Retinal pigment epithelial cell (primary cell): ENCODE measurements at regions not wholly inside any gene's neighbourhood (a gene's known extent, or its start where the extent isn't known, plus 50 kb on each side); places are given as distances from the start of the nearest gene placed in this dataset.

Experiments
- DNase-seq: peaks from one replicate; pipeline ENCODE4 v3.0.0-alpha.2; 2010; ENCODE audit warnings: low read depth
- H3K4me3 ChIP-seq: 2 replicates; pipeline ENCODE4 v1.5.1; 2011; ENCODE audit warnings: mild to moderate bottlenecking, low read length, control low read depth, moderate library complexity
- TF ChIP-seq, protein P1 (sequence below): conservative IDR thresholded peaks from 2 replicates; pipeline ENCODE4 v1.5.1; 2011; ENCODE audit warnings: low read depth, low read length, control low read depth, inconsistent platforms

DNA sequence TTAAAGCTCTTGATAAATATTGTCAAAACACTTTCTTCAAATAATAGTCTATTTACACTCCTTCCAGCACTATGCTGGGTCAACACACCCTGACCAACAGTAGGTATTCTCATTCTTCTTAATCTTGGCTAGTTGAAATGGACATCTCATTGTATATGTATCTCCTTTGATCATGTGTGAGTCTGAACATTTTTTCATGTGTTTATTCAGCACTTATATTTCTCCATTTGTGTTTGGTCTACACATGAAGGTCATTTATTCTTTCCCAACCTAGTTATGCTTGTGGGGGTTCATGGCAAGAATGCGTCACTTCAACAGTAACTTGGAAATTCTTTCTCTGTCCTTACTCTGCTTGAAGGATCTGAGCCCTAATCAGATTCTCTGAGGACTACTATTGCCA is 133.1 kb upstream of the ARID2 start:
- H3K4me3 ChIP-seq = no peak overlapping the region
- no peak for DNase-seq
- TF ChIP-seq, protein P1, sequence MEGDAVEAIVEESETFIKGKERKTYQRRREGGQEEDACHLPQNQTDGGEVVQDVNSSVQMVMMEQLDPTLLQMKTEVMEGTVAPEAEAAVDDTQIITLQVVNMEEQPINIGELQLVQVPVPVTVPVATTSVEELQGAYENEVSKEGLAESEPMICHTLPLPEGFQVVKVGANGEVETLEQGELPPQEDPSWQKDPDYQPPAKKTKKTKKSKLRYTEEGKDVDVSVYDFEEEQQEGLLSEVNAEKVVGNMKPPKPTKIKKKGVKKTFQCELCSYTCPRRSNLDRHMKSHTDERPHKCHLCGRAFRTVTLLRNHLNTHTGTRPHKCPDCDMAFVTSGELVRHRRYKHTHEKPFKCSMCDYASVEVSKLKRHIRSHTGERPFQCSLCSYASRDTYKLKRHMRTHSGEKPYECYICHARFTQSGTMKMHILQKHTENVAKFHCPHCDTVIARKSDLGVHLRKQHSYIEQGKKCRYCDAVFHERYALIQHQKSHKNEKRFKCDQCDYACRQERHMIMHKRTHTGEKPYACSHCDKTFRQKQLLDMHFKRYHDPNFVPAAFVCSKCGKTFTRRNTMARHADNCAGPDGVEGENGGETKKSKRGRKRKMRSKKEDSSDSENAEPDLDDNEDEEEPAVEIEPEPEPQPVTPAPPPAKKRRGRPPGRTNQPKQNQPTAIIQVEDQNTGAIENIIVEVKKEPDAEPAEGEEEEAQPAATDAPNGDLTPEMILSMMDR = no peak

DNA sequence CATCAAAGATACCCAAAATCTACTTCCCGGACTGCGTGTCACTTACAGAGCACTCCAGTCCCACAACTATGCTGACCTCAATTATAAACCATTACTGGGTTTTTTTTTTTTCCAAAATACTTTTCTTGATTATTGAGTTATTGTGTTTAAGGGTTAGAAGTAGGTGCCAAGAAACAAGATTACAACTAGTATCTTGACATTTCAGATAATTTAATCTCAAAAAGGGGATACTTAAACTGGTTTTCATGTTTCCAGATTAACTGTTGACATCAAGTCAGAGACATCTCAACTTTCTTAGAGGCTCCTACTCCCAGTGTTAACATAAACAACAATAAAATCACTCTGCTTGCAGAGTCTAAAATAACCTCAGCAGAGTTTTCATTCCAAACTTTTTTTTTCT is 131.2 kb upstream of the ARID2 start:
- TF ChIP-seq, protein P1 = no peak
- no peak for DNase-seq

DNA sequence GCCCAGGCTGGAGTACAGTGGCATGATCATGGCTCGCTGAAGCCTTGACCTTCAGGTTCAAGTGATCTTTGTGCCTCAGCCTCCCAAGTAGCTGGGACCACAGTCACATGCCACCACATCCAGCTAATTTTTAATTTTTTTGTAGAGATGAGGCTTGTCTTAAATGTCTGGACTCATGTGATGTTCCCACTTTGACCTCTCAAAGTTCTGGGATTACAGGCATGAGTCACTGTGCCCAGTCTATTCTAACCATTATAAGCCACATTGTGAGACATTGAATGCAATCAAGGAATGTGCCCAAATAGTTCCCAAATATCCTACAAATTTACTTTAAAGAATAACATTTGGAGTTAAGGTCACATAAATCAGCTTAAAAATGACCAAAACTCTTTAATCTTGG is 130.7 kb upstream of the ARID2 start:
- TF ChIP-seq, protein P1 = no peak
- no peak overlapping the region for H3K4me3 ChIP-seq
- no peak for DNase-seq

More for the DNA sequence above, 131.2 kb upstream of the ARID2 start:
- no peak overlapping the region for H3K4me3 ChIP-seq

DNA sequence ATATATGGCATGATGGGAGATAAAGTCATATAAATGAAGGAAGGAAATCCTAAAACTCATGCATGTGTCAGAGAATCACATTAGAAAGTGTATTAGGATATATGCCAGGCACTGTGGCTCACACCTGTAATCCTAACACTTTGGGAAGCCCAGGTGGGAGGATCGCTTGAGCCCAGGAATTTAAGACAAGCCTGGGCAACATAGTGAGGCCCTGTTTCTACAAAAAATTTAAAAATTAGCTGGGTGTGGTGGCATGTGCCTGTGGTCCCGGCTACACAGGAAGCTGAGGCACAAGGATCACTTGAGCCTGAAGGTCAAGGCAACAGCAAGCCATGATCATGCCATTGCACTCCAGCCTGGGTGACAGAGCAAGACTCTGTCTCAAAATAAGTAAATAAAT is 130.3 kb upstream of the ARID2 start:
- TF ChIP-seq, protein P1 = no peak
- no peak for DNase-seq
- H3K4me3 ChIP-seq = no peak overlapping the region

DNA sequence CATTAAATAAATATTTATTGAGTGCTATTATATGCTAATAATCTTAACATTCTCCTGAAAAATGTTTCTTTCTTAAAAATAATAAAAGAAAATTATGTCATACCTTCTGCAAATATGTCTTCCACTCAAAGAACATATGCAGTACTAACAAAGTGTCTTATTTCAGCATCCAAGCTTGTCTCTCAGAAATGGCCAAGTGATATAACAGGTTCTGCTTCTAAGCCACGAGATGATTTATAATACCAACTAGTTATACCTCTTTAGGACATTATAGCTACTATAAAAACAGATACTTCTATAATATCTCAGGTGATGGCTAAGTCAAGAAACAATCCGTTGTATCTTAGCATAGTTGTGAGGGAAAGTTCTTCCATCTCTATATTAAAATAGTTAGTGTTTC is 128.1 kb upstream of the ARID2 start:
- DNase-seq = no peak
- TF ChIP-seq, protein P1 = no peak
- H3K4me3 ChIP-seq = no peak overlapping the region

DNA sequence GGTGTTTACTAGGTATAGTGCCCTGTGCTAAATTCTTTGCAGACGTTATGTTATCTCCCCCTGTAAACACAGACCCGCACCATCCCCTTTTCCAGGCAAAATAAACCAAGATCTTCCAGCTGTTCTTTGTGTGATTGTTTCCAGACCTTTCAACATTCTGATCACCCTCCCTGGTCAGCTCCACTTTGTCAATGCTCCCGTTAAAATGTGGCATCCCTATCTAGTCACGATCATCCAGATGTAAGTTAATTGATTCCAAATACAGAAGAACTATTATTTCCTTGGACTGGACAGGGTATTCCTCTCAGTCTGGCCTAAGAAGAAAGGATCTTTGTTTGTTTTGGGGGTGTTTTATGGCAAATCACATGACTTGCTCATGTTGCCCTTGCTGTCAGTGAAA is 127.6 kb upstream of the ARID2 start:
- no peak for DNase-seq
- H3K4me3 ChIP-seq = no peak overlapping the region
- TF ChIP-seq, protein P1 = no peak

DNA sequence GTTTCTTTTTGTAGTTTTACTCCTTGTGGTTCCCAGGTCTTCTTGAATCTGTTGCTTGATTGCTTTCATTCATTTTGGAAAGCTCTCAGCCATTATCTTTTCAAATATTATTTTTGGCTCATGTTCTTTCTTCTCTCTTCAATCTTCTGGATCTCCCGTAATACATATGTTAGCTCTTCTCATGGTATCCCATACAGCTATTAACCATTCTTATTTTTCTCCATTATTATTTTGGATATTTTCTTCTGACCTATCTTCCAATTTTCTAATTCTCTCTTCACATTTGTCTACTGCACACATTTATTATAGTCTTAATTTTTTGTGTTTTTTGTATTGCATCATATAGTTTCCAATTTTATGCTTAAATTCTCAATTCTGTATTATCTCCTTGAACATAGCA is 123.9 kb upstream of the ARID2 start:
- DNase-seq = no peak
- TF ChIP-seq, protein P1 = no peak
- no peak overlapping the region for H3K4me3 ChIP-seq
